D721Med (cell line): ENCODE measurements at regions not wholly inside any gene's neighbourhood (a gene's known extent, or its start where the extent isn't known, plus 50 kb on each side); places are given as distances from the start of the nearest gene placed in this dataset.

Experiments used
- DNase-seq: peaks from one replicate; pipeline ENCODE4 v3.0.0; 2011; ENCODE audit warnings: low spot score; ENCODE audit not compliant: insufficient read length
- FAIRE-seq: peaks from 2 replicates; lab custom pipeline; 2011; peaks lifted over from hg19 to GRCh38; lab: Jason Lieb, UNC
- TF ChIP-seq, protein P1 (sequence below): IDR thresholded peaks from 2 replicates; pipeline ENCODE4 v1.5.1; 2012; ENCODE audit warnings: mild to moderate bottlenecking, control low read depth; ENCODE audit not compliant: insufficient read depth; ENCODE audit errors: missing control alignments

DNA sequence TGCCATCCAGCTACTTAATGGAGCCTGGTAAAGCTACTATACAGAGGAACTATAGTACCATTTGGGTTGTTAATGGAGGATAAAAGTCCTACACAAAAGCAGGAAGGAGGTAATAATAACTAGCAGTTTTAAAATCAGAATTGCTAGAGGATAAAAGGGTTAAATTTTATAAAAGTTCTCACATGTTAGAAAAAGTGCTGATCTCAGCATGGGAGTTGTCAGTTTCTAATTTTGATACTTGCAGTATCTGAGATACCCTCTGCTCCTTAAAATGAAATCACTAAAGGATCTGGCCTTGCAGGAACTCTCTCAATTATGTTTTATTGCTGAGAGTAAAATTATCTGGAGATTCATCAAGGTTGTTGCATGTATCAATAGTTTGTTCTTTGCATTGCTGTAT, 272.2 kb upstream of the GYPC start:
- TF ChIP-seq, protein P1, sequence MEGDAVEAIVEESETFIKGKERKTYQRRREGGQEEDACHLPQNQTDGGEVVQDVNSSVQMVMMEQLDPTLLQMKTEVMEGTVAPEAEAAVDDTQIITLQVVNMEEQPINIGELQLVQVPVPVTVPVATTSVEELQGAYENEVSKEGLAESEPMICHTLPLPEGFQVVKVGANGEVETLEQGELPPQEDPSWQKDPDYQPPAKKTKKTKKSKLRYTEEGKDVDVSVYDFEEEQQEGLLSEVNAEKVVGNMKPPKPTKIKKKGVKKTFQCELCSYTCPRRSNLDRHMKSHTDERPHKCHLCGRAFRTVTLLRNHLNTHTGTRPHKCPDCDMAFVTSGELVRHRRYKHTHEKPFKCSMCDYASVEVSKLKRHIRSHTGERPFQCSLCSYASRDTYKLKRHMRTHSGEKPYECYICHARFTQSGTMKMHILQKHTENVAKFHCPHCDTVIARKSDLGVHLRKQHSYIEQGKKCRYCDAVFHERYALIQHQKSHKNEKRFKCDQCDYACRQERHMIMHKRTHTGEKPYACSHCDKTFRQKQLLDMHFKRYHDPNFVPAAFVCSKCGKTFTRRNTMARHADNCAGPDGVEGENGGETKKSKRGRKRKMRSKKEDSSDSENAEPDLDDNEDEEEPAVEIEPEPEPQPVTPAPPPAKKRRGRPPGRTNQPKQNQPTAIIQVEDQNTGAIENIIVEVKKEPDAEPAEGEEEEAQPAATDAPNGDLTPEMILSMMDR: no peak
- no peak for FAIRE-seq
- DNase-seq: no peak

DNA sequence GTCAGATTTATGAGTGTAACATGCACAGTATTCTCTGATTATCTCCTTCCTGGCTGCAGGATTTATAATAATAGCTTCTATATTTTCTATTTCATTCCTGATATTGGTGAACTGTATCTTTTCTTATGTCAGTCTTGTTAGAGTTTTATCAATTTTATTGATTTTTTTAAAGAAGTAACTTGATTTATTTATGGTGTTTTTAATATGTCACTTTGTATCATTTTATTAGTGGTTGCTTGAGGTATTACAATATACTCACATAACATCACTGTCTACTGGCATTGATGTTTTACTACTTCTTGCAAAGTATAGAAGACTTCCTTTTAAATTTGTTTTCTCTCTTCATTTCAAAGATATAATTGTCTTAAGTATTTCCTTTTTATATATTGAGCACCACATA, 270.5 kb upstream of the GYPC start:
- FAIRE-seq: no peak
- DNase-seq: no peak
- TF ChIP-seq, protein P1: no peak

DNA sequence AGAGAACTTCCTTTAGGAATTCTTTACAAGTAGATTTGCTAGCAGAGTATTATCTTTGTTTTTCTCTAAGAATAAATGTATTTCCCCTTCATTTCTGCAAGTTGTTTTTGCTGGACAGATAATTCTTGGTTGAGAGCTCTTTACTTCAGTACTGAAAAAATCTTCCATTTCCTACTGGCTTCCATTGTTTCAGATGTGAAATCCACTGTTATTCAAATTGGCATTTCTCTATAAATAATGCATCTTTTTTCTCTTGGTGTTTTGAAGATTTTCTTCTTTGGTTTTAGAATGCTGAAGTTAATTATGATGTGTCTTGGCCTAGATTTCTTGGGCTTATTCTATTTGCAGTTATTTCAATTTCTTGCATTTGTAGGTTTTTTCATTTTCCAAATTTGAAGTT, 270.0 kb upstream of the GYPC start:
- no peak for DNase-seq
- no peak for FAIRE-seq
- TF ChIP-seq, protein P1: no peak

DNA sequence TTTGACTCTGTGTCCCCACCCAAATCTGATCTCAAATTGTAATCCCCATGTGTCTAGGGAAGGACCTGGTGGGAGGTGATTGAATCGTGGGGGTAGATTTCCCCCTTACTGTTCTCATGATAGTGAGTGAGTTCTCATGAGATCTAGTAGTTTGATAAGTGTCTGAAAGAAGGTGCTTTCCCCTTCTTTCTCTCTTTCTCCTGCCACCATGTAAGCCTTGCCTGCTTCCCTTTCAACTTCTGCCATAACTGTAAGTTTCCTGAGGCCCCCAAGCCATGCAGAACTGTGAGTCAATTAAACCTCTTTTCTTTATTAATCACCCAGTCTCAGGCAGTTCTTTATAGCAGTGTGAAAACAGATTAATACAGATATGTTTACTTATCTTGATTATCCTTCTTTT, 266.5 kb upstream of the GYPC start:
- TF ChIP-seq, protein P1: no peak
- no peak for DNase-seq
- FAIRE-seq: no peak

DNA sequence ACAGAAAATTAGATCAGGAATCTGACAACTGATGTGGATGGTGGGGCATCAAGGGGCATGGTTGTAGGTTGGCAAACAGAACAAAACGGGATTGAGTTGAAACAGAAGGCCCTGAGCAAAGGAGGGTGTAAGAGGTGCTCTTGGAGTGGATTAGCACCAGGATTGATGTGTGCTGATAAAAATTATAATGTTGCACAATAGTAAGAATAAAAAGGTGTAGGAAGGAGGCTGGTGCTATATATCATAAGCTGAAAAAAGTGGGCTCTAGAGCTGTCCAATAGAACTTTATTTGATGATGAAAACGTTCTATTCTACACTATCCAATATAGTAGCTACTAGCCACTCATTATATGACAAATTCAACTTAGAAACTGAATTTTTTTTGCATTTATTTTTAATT, 263.1 kb upstream of the GYPC start:
- FAIRE-seq (no peak), DNase-seq (no peak)
- TF ChIP-seq, protein P1: no peak

DNA sequence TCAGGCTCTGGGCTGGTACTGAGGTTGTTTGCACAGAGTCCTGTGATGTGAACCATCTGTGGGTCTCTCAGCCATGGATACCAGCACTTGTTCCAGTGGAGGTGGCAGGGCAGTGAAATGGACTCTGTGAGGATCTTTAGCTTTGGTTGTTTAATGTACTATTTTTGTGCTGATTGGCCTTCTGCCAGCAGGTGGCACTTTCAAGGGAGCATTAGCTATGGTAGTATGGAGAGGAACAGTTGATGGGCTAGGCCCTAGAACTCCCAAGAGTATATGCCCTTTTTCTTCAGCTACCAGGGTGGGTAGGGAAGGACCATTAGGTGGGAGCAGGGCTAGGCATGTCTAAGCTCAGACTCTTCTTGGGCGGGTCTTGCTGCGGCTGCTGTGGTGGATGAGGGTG, 257.0 kb upstream of the GYPC start:
- DNase-seq (no peak), FAIRE-seq (no peak)
- TF ChIP-seq, protein P1: no peak

DNA sequence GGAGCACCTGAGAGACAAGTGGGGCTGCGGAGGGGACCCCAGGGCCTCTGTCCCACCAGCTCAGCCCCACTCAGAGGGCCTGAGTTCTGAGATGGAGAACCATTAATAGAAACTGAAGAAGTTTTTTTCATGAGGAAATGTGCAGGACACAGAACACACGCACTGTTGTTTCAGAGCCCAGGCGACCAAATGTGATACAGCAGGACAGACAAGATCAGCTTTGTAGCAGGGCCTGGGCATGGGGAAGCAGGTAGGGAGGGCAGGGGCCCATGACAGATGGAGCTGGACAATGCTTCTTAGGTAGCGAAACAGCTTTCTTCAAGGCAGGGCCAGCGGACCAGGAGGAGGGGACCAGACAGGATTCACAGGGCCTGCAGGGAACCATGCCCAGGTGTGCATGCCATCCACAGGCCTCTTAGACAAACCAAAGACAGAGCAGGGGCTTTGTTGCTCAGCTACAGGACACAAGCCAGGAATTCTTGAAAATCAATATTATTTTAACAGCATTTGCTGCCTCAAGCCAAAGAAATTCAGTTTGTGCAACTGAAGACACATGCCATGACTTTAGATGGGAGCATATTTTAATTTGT, 252.8 kb upstream of the GYPC start:
- no peak for FAIRE-seq
- TF ChIP-seq, protein P1: no peak
- DNase-seq: no peak
